K562 (cell line): ENCODE measurements at regions not wholly inside any gene's neighbourhood (a gene's known extent, or its start where the extent isn't known, plus 50 kb on each side); places are given as distances from the start of the nearest gene placed in this dataset.

Experiments used
- ATAC-seq: fragments of 200-7000 bp; cut with Tn5 transposase; 3 replicates; pipeline ENCODE4 v1.9.1; 2020; ENCODE audit warnings: moderate library complexity
- BruUV-seq: library from RNA; stranded (reverse); fragments of 400-500 nt; replicated peaks from 2 replicates; lab custom pipeline; 2021; lab: Mats Ljungman, UMichigan
- CTCF ChIA-PET: fragments of 300-600 bp; formaldehyde crosslinking; extraction: SDS; loops from one replicate; lab custom pipeline; 2021; ENCODE audit warnings: low intra/inter-chr PET ratio; lab: Yijun Ruan, JAX
- POLR2A ChIA-PET: fragments of 300-600, 350-650 bp; sonication (Branson Sonifier 250); formaldehyde crosslinking; extraction: SDS; loops from one replicate; lab custom pipeline; 2021; ENCODE audit warnings: antibody characterized with exemption, inconsistent platforms; lab: Yijun Ruan, JAX
- DNase-seq, 4 experiments: peaks; one replicate each; pipeline versions ENCODE4 v3.0.0 to v3.0.0-alpha.2; 2011 to 2018; ENCODE audit warnings: low spot score in 3 of 4, mixed read lengths in 3 of 4; ENCODE audit errors: extremely low read depth in 1 of 4
- FAIRE-seq: peaks from 2 replicates; lab custom pipeline; 2011; peaks lifted over from hg19 to GRCh38; lab: Jason Lieb, UNC
- H2AFZ ChIP-seq: 2 replicates; pipeline ENCODE4 v1.6.0; 2011; ENCODE audit warnings: low read depth, low read length, control low read depth, inconsistent platforms
- H3K27ac ChIP-seq: fragments of 200-600 bp; 3 replicates; pipeline ENCODE4 v1.8.0; 2011; ENCODE audit warnings: low read depth, mild to moderate bottlenecking, control low read depth, inconsistent platforms, low read length, moderate library complexity, mixed read lengths; ENCODE audit errors: extremely low read depth
- H3K27me3 ChIP-seq, 2 experiments: fragments of 300-600 bp in 1 of 2; 2 replicates in 1 of 2; 3 replicates in 1 of 2; pipeline versions ENCODE4 v1.6.0 to v1.8.0; 2011; ENCODE audit warnings: inconsistent platforms in 2 of 2, low read length in 2 of 2, mild to moderate bottlenecking in 1 of 2, mixed read lengths in 1 of 2, moderate library complexity in 1 of 2; ENCODE audit not compliant: control insufficient read depth in 2 of 2, insufficient read depth in 2 of 2
- H3K36me3 ChIP-seq: fragments of 300-600 bp; 3 replicates; pipeline ENCODE4 v1.8.0; 2011; ENCODE audit warnings: mild to moderate bottlenecking, low read length, inconsistent platforms; ENCODE audit not compliant: control insufficient read depth, insufficient read depth
- H3K4me1 ChIP-seq, 2 experiments: fragments of 200-600 bp in 1 of 2; replicated peaks in 1 of 2; 2 replicates in 1 of 2; 3 replicates in 1 of 2; pipeline versions ENCODE4 v1.5.1 to v1.8.0; 2011; ENCODE audit warnings: inconsistent platforms in 2 of 2, low read length in 2 of 2, mild to moderate bottlenecking in 1 of 2, mixed read lengths in 1 of 2, moderate library complexity in 1 of 2; ENCODE audit not compliant: control insufficient read depth in 2 of 2, insufficient read depth in 2 of 2
- H3K4me2 ChIP-seq: 2 replicates; pipeline ENCODE4 v1.6.1; 2011; ENCODE audit warnings: low read length, control low read depth, inconsistent platforms, mixed read lengths; ENCODE audit not compliant: insufficient read depth
- H3K4me3 ChIP-seq: fragments of 200-600 bp; sonication (generic), shearing (Covaris generic); 2 replicates; pipeline ENCODE4 v1.5.1; 2016; ENCODE audit warnings: control low read depth, inconsistent platforms
- H3K79me2 ChIP-seq: fragments of 200-600 bp; 3 replicates; pipeline ENCODE4 v1.8.0; 2011; ENCODE audit warnings: low read length, inconsistent platforms; ENCODE audit not compliant: control insufficient read depth, insufficient read depth
- H3K9ac ChIP-seq, 2 experiments: 2 replicates each; pipeline versions ENCODE4 v1.6.0 to v1.6.1; 2011; ENCODE audit warnings: low read depth in 2 of 2, low read length in 2 of 2, control low read depth in 1 of 2, inconsistent platforms in 1 of 2, mild to moderate bottlenecking in 1 of 2, mixed read lengths in 1 of 2; ENCODE audit not compliant: insufficient read depth in 1 of 2
- H3K9me1 ChIP-seq: one replicate; pipeline ENCODE4 v1.6.0; 2011; ENCODE audit warnings: inconsistent platforms, mild to moderate bottlenecking, low read length, moderate library complexity; ENCODE audit not compliant: control insufficient read depth, insufficient read depth
- H3K9me3 ChIP-seq: replicated peaks from 2 replicates; pipeline ENCODE4 v1.5.1; 2011; ENCODE audit warnings: low read depth, low read length, inconsistent platforms; ENCODE audit not compliant: control insufficient read depth, insufficient read depth
- H4K20me1 ChIP-seq: replicated peaks from 2 replicates; pipeline ENCODE4 v1.6.1; 2011; ENCODE audit warnings: low read length, inconsistent platforms, mixed read lengths; ENCODE audit not compliant: control insufficient read depth, insufficient read depth
- BRF1 ChIP-seq: IDR thresholded peaks from 3 replicates; pipeline ENCODE4 v1.6.1; 2011; ENCODE audit warnings: borderline replicate concordance, mild to moderate bottlenecking; ENCODE audit not compliant: insufficient read length; ENCODE audit errors: extremely low read depth
- CREB1 ChIP-seq, 2 experiments: sonication (generic) in 1 of 2; formaldehyde crosslinking in 1 of 2; IDR thresholded peaks; 2 replicates each; pipeline versions ENCODE4 v1.6.1 to v1.8.0; 2012 to 2022; ENCODE audit warnings: inconsistent platforms in 1 of 2, mild to moderate bottlenecking in 1 of 2, missing genetic modification reagents in 1 of 2, moderate library complexity in 1 of 2
- FOXA3 ChIP-seq, 2 experiments: fragments of 450-650 bp in 1 of 2; sonication (generic) in 1 of 2; formaldehyde crosslinking; IDR thresholded peaks in 1 of 2; conservative IDR thresholded peaks in 1 of 2; 2 replicates each; pipeline versions ENCODE4 v1.4.0 to v1.8.0; 2020 to 2022; ENCODE audit warnings: mild to moderate bottlenecking in 2 of 2, missing genetic modification reagents in 1 of 2
- NFRKB ChIP-seq: fragments of 450-650 bp; IDR thresholded peaks from 2 replicates; pipeline ENCODE4 v1.6.1; 2016; ENCODE audit warnings: low read depth
- TBL1XR1 ChIP-seq, 2 experiments: IDR thresholded peaks; 2 replicates each; pipeline ENCODE4 v1.6.1; 2012; ENCODE audit warnings: improper control_type of control experiment in 2 of 2, low read length in 2 of 2, mild to moderate bottlenecking in 1 of 2
- WGBS: fragments of 100-300 bp; shearing (Covaris generic); methylation state at CpG from one replicate; pipeline ENCODE4 v1.1.6; 2016; ENCODE audit warnings: low coverage, mixed read lengths; ENCODE audit not compliant: insufficient coverage; ENCODE audit errors: missing lambda C conversion rate; 5-methylcytosine and 5-hydroxymethylcytosine counted together
- in situ Hi-C: fragments of 300-500 bp; cut with MboI; formaldehyde crosslinking; loops from 4 replicates; pipeline ENCODE4 v1.15.0; 2018; ENCODE audit warnings: inconsistent platforms, mixed read lengths
- intact Hi-C: fragments of 100-400 bp; cut with micrococcal nuclease; formaldehyde crosslinking; loops from 2 replicates; pipeline ENCODE4 v1.14.2; 2022
- TF ChIP-seq, protein P1 (sequence below): sonication (generic); formaldehyde crosslinking; IDR thresholded peaks from 2 replicates; pipeline ENCODE4 v1.8.0; 2022; ENCODE audit warnings: mild to moderate bottlenecking, low read depth, missing genetic modification reagents

GRCh38 chr12:69027411-69027881 lies 94.5 kb upstream of the CPM start (continued):
- TF ChIP-seq TBL1XR1 (IDR thresholded peaks at IDR 0.05; ENCODE audit: low read length in 2 of 2), result no peak
- TF ChIP-seq CREB1 (IDR thresholded peaks at IDR 0.05), result no peak
- TF ChIP-seq CREB1 (CRISPR knock-in tag; IDR thresholded peaks at IDR 0.05), result no peak
- TF ChIP-seq, all 486 proteins: peak for 0

- Histone ChIP-seq H3K4me1 (no peaks in the 10 kb centered on the region), H3K4me2 (no peak overlapping the region), H4K20me1 (no peaks in the 10 kb centered on the region), H3K36me3 (no peaks in the 10 kb centered on the region), H3K9ac (no peak overlapping the region), H3K9me1 (no peaks in the 10 kb centered on the region), H2AFZ (no peak overlapping the region), H3K4me3 (no peak overlapping the region), H3K27ac (no peak overlapping the region), H3K79me2 (no peaks in the 10 kb centered on the region), H3K9me3 (no peaks in the 10 kb centered on the region), H3K27me3 (peaks cover 8 to 22% of the 10 kb centered on the region in 2 experiments; a peak in 4 of 5 replicates)
- POLR2A ChIA-PET, result no interaction called here
- WGBS, result under 1% methylated on average over 11 of the region's 11 CpGs
- ATAC-seq (no peak), FAIRE-seq (no peak), DNase-seq (no peak)
- in situ Hi-C loops (no loop called here), intact Hi-C loops (no loop called here)
- BruUV-seq, result no TSS peak
- CTCF ChIA-PET, result no interaction called here
- TF ChIP-seq BRF1, result no peak
- TF ChIP-seq NFRKB, result no peak
- no peak for TF ChIP-seq FOXA3 (CRISPR knock-in tag; conservative IDR thresholded peaks at IDR 0.05 in 1 of 2, IDR thresholded peaks at IDR 0.05 in 1 of 2)
- TF ChIP-seq, protein P1, sequence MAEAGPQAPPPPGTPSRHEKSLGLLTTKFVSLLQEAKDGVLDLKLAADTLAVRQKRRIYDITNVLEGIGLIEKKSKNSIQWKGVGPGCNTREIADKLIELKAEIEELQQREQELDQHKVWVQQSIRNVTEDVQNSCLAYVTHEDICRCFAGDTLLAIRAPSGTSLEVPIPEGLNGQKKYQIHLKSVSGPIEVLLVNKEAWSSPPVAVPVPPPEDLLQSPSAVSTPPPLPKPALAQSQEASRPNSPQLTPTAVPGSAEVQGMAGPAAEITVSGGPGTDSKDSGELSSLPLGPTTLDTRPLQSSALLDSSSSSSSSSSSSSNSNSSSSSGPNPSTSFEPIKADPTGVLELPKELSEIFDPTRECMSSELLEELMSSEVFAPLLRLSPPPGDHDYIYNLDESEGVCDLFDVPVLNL, result no peak
Measured at GRCh38 chr12:69028941-69029729, 96.2 kb upstream of the CPM start.
